IMR-90 (cell line): ENCODE measurements at regions not wholly inside any gene's neighbourhood (a gene's known extent, or its start where the extent isn't known, plus 50 kb on each side); places are given as distances from the start of the nearest gene placed in this dataset.

Experiments used
- ATAC-seq: fragments of 200-7000 bp; cut with Tn5 transposase; 2 replicates; pipeline ENCODE4 v1.9.1; 2020; ENCODE audit warnings: low read depth, mild to moderate bottlenecking, moderate library complexity
- BruUV-seq: library from RNA; stranded (reverse); fragments of 400-500 nt; replicated peaks from 2 replicates; lab custom pipeline; 2021; lab: Mats Ljungman, UMichigan
- CTCF ChIA-PET: fragments of 300-600 bp; formaldehyde crosslinking; extraction: SDS; loops from one replicate; lab custom pipeline; 2021; ENCODE audit warnings: antibody characterized with exemption; lab: Yijun Ruan, JAX
- POLR2A ChIA-PET: fragments of 300-600 bp; sonication (Branson Sonifier 250); formaldehyde crosslinking; loops from one replicate; lab custom pipeline; 2022; ENCODE audit warnings: antibody characterized with exemption; ENCODE audit not compliant: unreplicated experiment; lab: Charles Lee
- DNase-seq: peaks from one replicate; pipeline ENCODE4 v3.0.0; 2013
- H2AFZ ChIP-seq: replicated peaks from 2 replicates; pipeline ENCODE3; 2013; ENCODE audit warnings: low read length, mild to moderate bottlenecking; ENCODE audit not compliant: poor library complexity
- H2AK5ac ChIP-seq: 2 replicates; pipeline ENCODE4 v1.6.1; 2013; ENCODE audit warnings: low read depth, low read length, inconsistent platforms
- H2AK9ac ChIP-seq: replicated peaks from 2 replicates; pipeline ENCODE3; 2013; ENCODE audit warnings: mild to moderate bottlenecking, low read depth, low read length, moderate library complexity; ENCODE audit not compliant: poor library complexity
- H2BK120ac ChIP-seq: 2 replicates; pipeline ENCODE4 v1.6.1; 2013; ENCODE audit warnings: low read depth, low read length, inconsistent platforms
- H2BK15ac ChIP-seq: 3 replicates; pipeline ENCODE4 v1.6.1; 2013; ENCODE audit warnings: low read depth, low read length, inconsistent platforms
- H2BK20ac ChIP-seq: 2 replicates; pipeline ENCODE4 v1.6.1; 2013; ENCODE audit warnings: low read depth, mild to moderate bottlenecking, inconsistent platforms, low read length, moderate library complexity
- H2BK5ac ChIP-seq: 2 replicates; pipeline ENCODE4 v1.6.1; 2013; ENCODE audit warnings: mild to moderate bottlenecking, low read depth, low read length, inconsistent platforms; ENCODE audit not compliant: poor library complexity, severe bottlenecking
- H3K14ac ChIP-seq: replicated peaks from 2 replicates; pipeline ENCODE4 v1.6.1; 2013; ENCODE audit warnings: low read depth, low read length, inconsistent platforms
- H3K18ac ChIP-seq: 2 replicates; pipeline ENCODE4 v1.6.1; 2013; ENCODE audit warnings: low read depth, low read length, control low read depth
- H3K23ac ChIP-seq: 2 replicates; pipeline ENCODE4 v1.6.1; 2013; ENCODE audit warnings: low read depth, low read length, inconsistent platforms
- H3K27ac ChIP-seq: 2 replicates; pipeline ENCODE4 v1.5.1; 2013; ENCODE audit warnings: mild to moderate bottlenecking, control low read depth, low read length; ENCODE audit not compliant: insufficient read depth
- H3K27me3 ChIP-seq: 2 replicates; pipeline ENCODE4 v1.6.1; 2013; ENCODE audit warnings: low read length; ENCODE audit not compliant: control insufficient read depth, insufficient read depth
- H3K36me3 ChIP-seq: 2 replicates; pipeline ENCODE4 v1.6.1; 2013; ENCODE audit warnings: low read length, mixed read lengths; ENCODE audit not compliant: control insufficient read depth, insufficient read depth
- H3K4ac ChIP-seq: 2 replicates; pipeline ENCODE4 v1.6.1; 2013; ENCODE audit warnings: low read depth, low read length, inconsistent platforms
- H3K4me1 ChIP-seq: 2 replicates; pipeline ENCODE4 v1.6.1; 2013; ENCODE audit warnings: low read length, mixed read lengths; ENCODE audit not compliant: control insufficient read depth, insufficient read depth
- H3K4me2 ChIP-seq: 2 replicates; pipeline ENCODE4 v1.6.1; 2013; ENCODE audit warnings: low read depth, mild to moderate bottlenecking, control low read depth, low read length, moderate library complexity
- H3K4me3 ChIP-seq: 2 replicates; pipeline ENCODE4 v1.5.1; 2013; ENCODE audit warnings: low read depth, mild to moderate bottlenecking, control low read depth, low read length, moderate library complexity; ENCODE audit not compliant: insufficient read depth
- H3K56ac ChIP-seq: 2 replicates; pipeline ENCODE4 v1.6.1; 2013; ENCODE audit warnings: low read length, inconsistent platforms; ENCODE audit not compliant: insufficient read depth; ENCODE audit errors: extremely low read depth
- H3K79me1 ChIP-seq, 2 experiments: 2 replicates each; pipeline ENCODE4 v1.6.1; 2013; ENCODE audit warnings: low read length in 2 of 2, inconsistent platforms in 1 of 2, low read depth in 1 of 2
- H3K9ac ChIP-seq: 2 replicates; pipeline ENCODE4 v1.6.1; 2013; ENCODE audit warnings: low read depth, low read length, control low read depth
- H3K9me1 ChIP-seq: 2 replicates; pipeline ENCODE4 v1.6.1; 2013; ENCODE audit warnings: low read length, inconsistent platforms; ENCODE audit not compliant: insufficient read depth
- H3K9me3 ChIP-seq: 2 replicates; pipeline ENCODE4 v1.6.1; 2013; ENCODE audit warnings: low read length; ENCODE audit not compliant: control insufficient read depth, insufficient read depth
- H4K20me1 ChIP-seq: 2 replicates; pipeline ENCODE4 v1.6.1; 2013; ENCODE audit warnings: low read length, inconsistent platforms; ENCODE audit not compliant: insufficient read depth
- H4K5ac ChIP-seq: 2 replicates; pipeline ENCODE4 v1.6.1; 2013; ENCODE audit warnings: mild to moderate bottlenecking, low read depth, low read length, control low read depth
- H4K8ac ChIP-seq, 2 experiments: 2 replicates each; pipeline ENCODE4 v1.6.1; 2013; ENCODE audit warnings: low read depth in 2 of 2, low read length in 2 of 2, control low read depth in 1 of 2, inconsistent platforms in 1 of 2
- H4K91ac ChIP-seq: 2 replicates; pipeline ENCODE4 v1.6.1; 2013; ENCODE audit warnings: low read depth, low read length, inconsistent platforms; ENCODE audit not compliant: insufficient read depth
- BHLHE40 ChIP-seq: fragments of 150-350 bp; IDR thresholded peaks from 2 replicates; pipeline ENCODE4 v1.6.1; 2016; ENCODE audit warnings: mild to moderate bottlenecking, low read depth, low read length
- CEBPB ChIP-seq: IDR thresholded peaks from 2 replicates; pipeline ENCODE4 v1.6.1; 2012; ENCODE audit warnings: low read depth, low read length, improper control_type of control experiment
- CHD1 ChIP-seq: IDR thresholded peaks from 2 replicates; pipeline ENCODE4 v1.6.1; 2012; ENCODE audit warnings: low read depth, low read length, improper control_type of control experiment
- MAZ ChIP-seq: IDR thresholded peaks from 2 replicates; pipeline ENCODE4 v1.6.1; 2012; ENCODE audit warnings: low read depth, mild to moderate bottlenecking, low read length, improper control_type of control experiment, moderate library complexity, borderline replicate concordance
- NFE2L2 ChIP-seq: fragments of 150-350 bp; IDR thresholded peaks from 2 replicates; pipeline ENCODE4 v1.6.1; 2016; ENCODE audit warnings: low read depth, mild to moderate bottlenecking, low read length
- POLR2A ChIP-seq: IDR thresholded peaks from 2 replicates; pipeline ENCODE4 v1.6.1; 2012; ENCODE audit warnings: mild to moderate bottlenecking, low read depth, low read length
- SMC3 ChIP-seq: fragments of 150-350 bp; IDR thresholded peaks from 2 replicates; pipeline ENCODE4 v1.6.1; 2016; ENCODE audit warnings: low read depth, mild to moderate bottlenecking, antibody characterized with exemption, low read length, moderate library complexity
- WGBS, 2 experiments: methylation state at CpG; one replicate each; pipeline versions ENCODE4 v1.1.5 to v1.1.7; 2013; ENCODE audit warnings: missing lambda C conversion rate in 2 of 2; ENCODE audit not compliant: insufficient read length in 1 of 2; ENCODE audit errors: extremely low coverage in 2 of 2; 5-methylcytosine and 5-hydroxymethylcytosine counted together
- dilution Hi-C: fragments of 300-500 bp; cut with HindIII; formaldehyde crosslinking; loops from one replicate; pipeline ENCODE4 v1.14.3; 2018; ENCODE audit warnings: low sequenced_read_pairs; ENCODE audit not compliant: unreplicated experiment
- in situ Hi-C: fragments of 300-500 bp; cut with MboI; formaldehyde crosslinking; loops from 3 replicates; pipeline ENCODE4 v1.14.3; 2019; ENCODE audit warnings: low sequenced_read_pairs, inconsistent platforms, mixed read lengths
- intact Hi-C: fragments of 100-400 bp; cut with micrococcal nuclease; formaldehyde crosslinking; loops from 2 replicates; pipeline ENCODE4 v1.10.0; 2022
- TF ChIP-seq, protein P1 (sequence below): conservative IDR thresholded peaks from 2 replicates; pipeline ENCODE4 v1.5.1; 2012; ENCODE audit warnings: mild to moderate bottlenecking, low read depth, low read length, improper control_type of control experiment
- TF ChIP-seq, protein P2 (sequence below): fragments of 150-350 bp; IDR thresholded peaks from 2 replicates; pipeline ENCODE4 v1.6.1; 2017; ENCODE audit warnings: mild to moderate bottlenecking, antibody characterized with exemption, low read length, low read depth

DNA sequence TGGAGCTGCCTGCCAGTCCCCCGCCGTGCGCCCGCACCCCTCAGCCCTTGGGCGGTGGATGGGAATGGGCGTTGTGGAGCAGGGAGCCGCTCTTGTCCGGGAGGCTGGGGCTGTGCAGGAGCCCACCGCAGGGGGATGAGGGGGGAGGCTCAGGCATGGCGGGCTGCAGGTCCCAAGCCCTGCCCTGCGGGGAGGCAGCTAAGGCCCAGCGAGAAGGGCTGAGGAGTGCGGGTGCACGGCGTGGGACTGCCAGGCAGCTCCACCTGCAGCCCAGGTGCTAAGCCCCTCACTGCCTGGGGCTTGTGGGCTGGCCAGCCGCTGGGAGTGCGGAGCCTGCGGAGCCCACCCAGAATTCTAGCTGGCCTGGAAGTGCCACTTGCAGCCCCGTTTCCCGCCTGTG, 991.7 kb upstream of the ARRDC3 start:
- Histone ChIP-seq H3K9ac (no peak overlapping the region), H3K18ac (no peak overlapping the region), H2AFZ (no peak overlapping the region), H3K9me1 (peaks cover 6% of the 10 kb centered on the region; the same call in 1 of the 2 replicates), H4K5ac (no peak overlapping the region), H4K20me1 (no peaks in the 10 kb centered on the region), H4K91ac (no peak overlapping the region), H2BK5ac (no peak overlapping the region), H3K4me1 (peaks cover 5% of the 10 kb centered on the region), H2BK15ac (no peak overlapping the region), H4K8ac (no peak overlapping the region), H3K27ac (no peak overlapping the region), H3K36me3 (no peaks in the 10 kb centered on the region), H3K79me1 (no peaks in the 10 kb centered on the region), H2BK20ac (no peak overlapping the region), H3K4ac (no peak overlapping the region), H3K4me3 (no peak overlapping the region), H2AK5ac (no peak overlapping the region), H3K9me3 (no peaks in the 10 kb centered on the region), H3K23ac (no peak overlapping the region), H2AK9ac (no peak overlapping the region), H3K27me3 (no peaks in the 10 kb centered on the region), H3K4me2 (no peak overlapping the region), H3K56ac (no peak overlapping the region), H3K14ac (no peak overlapping the region), H2BK120ac (no peak overlapping the region)
- DNase-seq: no peak
- BruUV-seq: no TSS peak
- dilution Hi-C loops (no loop called here), intact Hi-C loops (no loop called here), in situ Hi-C loops (no loop called here)
- 90% methylated on average over 4 of the region's 20 CpGs; no CpG with 5 or more reads in 1 of the 2 experiments for WGBS, 2 experiments
- ChIA-PET CTCF (no interaction called here), POLR2A (no interaction called here)
- ATAC-seq: no peak
- no peak for TF ChIP-seq MAZ
- TF ChIP-seq CHD1: no peak
- no peak for TF ChIP-seq SMC3
- no peak for TF ChIP-seq CEBPB
- TF ChIP-seq, protein P1, sequence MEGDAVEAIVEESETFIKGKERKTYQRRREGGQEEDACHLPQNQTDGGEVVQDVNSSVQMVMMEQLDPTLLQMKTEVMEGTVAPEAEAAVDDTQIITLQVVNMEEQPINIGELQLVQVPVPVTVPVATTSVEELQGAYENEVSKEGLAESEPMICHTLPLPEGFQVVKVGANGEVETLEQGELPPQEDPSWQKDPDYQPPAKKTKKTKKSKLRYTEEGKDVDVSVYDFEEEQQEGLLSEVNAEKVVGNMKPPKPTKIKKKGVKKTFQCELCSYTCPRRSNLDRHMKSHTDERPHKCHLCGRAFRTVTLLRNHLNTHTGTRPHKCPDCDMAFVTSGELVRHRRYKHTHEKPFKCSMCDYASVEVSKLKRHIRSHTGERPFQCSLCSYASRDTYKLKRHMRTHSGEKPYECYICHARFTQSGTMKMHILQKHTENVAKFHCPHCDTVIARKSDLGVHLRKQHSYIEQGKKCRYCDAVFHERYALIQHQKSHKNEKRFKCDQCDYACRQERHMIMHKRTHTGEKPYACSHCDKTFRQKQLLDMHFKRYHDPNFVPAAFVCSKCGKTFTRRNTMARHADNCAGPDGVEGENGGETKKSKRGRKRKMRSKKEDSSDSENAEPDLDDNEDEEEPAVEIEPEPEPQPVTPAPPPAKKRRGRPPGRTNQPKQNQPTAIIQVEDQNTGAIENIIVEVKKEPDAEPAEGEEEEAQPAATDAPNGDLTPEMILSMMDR: no peak
- no peak for TF ChIP-seq NFE2L2
- TF ChIP-seq, protein P2, sequence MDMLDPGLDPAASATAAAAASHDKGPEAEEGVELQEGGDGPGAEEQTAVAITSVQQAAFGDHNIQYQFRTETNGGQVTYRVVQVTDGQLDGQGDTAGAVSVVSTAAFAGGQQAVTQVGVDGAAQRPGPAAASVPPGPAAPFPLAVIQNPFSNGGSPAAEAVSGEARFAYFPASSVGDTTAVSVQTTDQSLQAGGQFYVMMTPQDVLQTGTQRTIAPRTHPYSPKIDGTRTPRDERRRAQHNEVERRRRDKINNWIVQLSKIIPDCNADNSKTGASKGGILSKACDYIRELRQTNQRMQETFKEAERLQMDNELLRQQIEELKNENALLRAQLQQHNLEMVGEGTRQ: no peak
- TF ChIP-seq POLR2A: no peak
- no peak for TF ChIP-seq BHLHE40
